ENCODE measurements at regions not wholly inside any gene's neighbourhood (a gene's known extent, or its start where the extent isn't known, plus 50 kb on each side); places are given as distances from the start of the nearest gene placed in this dataset.

GRCh38 chr1:14080653-14081052 lies 380.7 kb downstream of the PRDM2 start:
- TF ChIP-seq CTCF (conservative IDR thresholded peaks at IDR 0.05) = no peak
- no peak for TF ChIP-seq EZH2 (IDR thresholded peaks at IDR 0.05; ENCODE audit: low read depth)

Data from PC-9 (cell line).